CD1c-positive myeloid dendritic cell (primary cell): ENCODE measurements at regions not wholly inside any gene's neighbourhood (a gene's known extent, or its start where the extent isn't known, plus 50 kb on each side); places are given as distances from the start of the nearest gene placed in this dataset.

ENCODE experiments used
- DNase-seq: peaks from one replicate; pipeline ENCODE4 v3.0.0-alpha.2; 2016; ENCODE audit errors: extremely low spot score

GRCh38 chr18:51933903-51934302 is 406.1 kb upstream of the DCC start:
- DNase-seq: no peak

- no peak for DNase-seq
Measured at GRCh38 chr18:51936115-51936514, 403.9 kb upstream of the DCC start.

- no peak for DNase-seq
Measured at GRCh38 chr18:51941999-51942398, 398.0 kb upstream of the DCC start.

- DNase-seq: no peak
Measured at GRCh38 chr18:51943281-51943680, 396.7 kb upstream of the DCC start.

GRCh38 chr18:51946946-51947345 is 393.1 kb upstream of the DCC start:
- DNase-seq: no peak

DNA sequence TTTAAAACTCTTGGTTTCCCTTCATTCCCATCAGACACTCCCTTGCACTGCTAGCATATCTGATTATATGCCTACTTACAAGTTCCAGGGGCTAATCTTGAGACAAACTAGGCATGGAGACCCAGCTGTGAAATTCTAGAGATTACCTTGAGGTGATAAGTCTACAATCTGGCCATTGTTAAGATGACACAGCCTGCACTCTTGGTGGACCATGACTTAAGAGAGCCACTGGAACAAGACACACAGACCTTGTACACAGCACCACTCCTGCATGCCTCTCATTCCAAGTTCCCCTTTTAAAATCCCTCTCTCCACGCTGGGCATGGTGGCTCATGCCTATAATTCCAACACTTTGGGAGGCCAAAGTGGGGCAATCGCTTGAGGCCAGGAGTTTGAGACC is 387.2 kb upstream of the DCC start:
- DNase-seq: no peak

DNA sequence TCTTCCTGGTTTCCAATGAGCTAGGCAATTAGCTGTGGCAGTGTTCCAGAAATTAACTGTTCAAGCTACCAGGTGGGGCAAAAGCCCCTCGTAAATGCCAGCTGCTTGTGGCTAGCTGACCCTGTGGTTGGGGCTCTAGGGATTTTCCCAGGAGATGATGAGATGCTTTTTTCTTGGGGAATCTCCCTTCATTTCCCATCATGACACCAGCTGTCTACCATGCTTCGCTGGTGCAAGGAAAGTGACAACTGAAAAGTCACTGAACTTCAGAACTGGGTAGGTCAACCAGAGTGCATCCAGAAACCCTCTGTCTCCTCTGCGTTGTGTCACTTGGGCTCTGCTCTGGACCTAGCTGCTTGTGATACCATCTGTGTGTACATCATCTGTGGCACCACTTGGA is 386.5 kb upstream of the DCC start:
- DNase-seq: no peak

- DNase-seq: no peak
Measured at GRCh38 chr18:51955136-51955535, 384.9 kb upstream of the DCC start.

- no peak for DNase-seq
Measured at GRCh38 chr18:51957001-51957400, 383.0 kb upstream of the DCC start.

DNA sequence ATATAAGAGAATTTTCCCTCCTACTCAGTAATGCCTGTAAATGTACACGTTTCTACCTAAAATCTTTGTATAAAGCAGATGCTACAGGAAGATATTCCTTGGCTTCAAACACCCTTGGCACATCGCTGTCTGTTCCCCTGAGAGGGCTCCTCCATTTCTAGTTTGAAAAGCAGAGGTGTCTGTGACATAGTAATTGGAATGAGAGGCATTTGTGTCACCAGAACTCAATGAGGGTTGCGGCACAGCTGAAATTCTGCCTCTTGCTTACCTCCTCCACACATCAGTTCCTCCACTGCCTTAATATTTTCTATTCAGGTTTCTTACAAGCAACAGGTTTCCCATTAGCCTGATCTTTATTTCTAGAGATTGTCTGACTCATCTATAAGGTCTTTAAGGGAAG is 359.9 kb upstream of the DCC start:
- DNase-seq: no peak

- DNase-seq: no peak
Measured at GRCh38 chr18:51988277-51988676, 351.7 kb upstream of the DCC start.

- no peak for DNase-seq
Measured at GRCh38 chr18:51997129-51997528, 342.9 kb upstream of the DCC start.

DNA sequence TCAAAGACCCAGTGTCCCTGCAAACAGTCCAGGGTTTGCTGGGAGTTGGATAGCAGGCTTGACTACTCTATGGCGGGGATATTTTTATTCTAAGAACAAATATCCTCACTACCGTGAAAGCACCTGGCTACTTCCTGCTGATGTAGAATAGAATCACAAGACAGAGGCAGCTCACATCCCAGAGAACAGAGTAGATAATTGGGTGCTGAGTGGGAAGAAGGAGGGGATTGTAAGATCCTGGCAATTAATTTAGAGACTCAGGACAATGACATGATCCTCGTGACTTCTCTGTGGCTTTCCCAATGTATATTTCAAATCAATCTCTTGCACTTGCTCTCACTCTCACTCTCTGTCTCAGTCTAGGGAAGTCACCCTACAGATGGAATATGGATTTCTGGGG is 341.9 kb upstream of the DCC start:
- DNase-seq: no peak

DNA sequence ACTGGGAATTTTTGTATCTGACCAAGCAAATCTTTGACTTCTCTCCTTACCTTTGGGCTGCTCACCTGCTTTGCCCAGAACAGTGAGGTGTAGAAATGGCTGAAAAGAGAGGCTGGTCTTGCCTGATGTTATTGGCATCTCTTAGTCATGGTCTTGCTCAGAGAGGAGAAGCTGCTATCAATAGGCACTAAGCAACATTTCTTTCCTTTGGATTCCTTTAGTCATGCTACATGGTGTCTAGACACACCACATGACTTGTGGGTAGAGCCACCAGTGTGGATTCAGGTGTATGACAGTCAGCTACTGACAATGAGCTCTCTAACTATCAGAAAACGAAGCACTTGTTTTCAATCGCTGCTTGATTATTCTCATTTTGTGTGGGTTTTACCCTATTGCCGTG is 341.3 kb upstream of the DCC start:
- no peak for DNase-seq

DNA sequence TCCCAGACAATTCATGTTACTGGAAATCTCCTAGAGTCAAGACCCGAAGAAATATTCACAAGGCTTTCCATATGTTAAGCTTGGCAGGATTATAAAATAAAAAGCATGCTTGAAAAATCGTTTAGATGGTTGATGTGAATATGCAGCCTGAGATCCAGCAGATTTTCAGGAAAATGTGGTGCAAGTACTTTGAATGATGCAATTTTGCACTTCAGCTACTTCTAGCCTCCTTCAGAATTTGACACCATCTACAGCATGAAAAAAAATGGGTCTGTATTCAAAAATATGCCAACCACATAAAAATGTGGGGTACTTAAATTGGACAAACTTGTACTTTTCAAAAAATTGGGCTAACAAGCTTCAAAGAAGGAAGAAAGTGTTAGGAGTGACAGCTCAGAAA is 340.6 kb upstream of the DCC start:
- no peak for DNase-seq

GRCh38 chr18:52000435-52000834 is 339.6 kb upstream of the DCC start:
- DNase-seq: no peak

DNA sequence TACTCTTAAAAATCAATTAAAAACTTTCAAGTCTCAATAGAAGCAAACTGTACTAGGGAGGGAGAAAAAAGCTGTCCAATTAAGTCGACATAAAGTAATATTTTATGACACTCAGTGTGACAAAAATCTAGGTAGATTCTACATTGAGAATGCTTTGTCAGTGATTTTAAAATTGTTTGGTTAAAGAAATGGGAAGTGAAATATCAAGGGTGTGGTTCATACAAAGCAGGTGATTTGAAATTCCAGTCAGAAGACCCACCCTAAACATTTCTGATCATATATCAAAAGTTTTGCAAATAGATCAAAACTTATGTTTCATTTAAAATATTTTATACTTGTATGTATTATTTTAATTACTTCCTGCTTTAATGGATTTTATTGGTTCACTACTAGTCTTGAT is 338.9 kb upstream of the DCC start:
- DNase-seq: no peak

- no peak for DNase-seq
Measured at GRCh38 chr18:52002600-52002999, 337.4 kb upstream of the DCC start.

GRCh38 chr18:52007105-52007504 is 332.9 kb upstream of the DCC start:
- DNase-seq: no peak

- DNase-seq: no peak
Measured at GRCh38 chr18:52008330-52008729, 331.7 kb upstream of the DCC start.

GRCh38 chr18:52008736-52009135 is 331.3 kb upstream of the DCC start:
- DNase-seq: no peak

- no peak for DNase-seq
Measured at GRCh38 chr18:52009958-52010357, 330.0 kb upstream of the DCC start.

GRCh38 chr18:52045946-52046675 is 293.9 kb upstream of the DCC start:
- DNase-seq: no peak

DNA sequence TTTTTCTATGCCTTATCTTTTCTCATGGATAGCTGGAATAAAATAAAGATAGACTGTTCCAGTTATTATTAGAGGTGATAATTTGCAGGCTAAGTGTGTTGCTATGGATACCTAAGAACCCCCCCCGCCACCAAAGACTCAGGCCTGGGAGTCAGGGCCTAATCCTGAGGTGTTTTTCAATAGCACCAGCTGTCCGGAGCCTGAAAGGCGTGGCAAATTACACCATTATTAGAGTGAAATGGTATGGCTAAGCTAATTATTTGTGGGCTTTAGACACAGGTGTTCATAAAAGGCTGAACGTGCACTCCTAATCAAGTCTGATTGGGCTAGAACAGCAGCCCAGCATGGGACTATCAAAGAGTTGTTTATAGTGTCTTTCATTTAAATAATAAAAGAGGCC is 293.2 kb upstream of the DCC start:
- no peak for DNase-seq
